OCI-LY3 (cell line): ENCODE measurements at regions not wholly inside any gene's neighbourhood (a gene's known extent, or its start where the extent isn't known, plus 50 kb on each side); places are given as distances from the start of the nearest gene placed in this dataset.

Experiments
- CTCF ChIP-seq: fragments of 200-600, 300-600 bp; sonication (generic); IDR thresholded peaks from 2 replicates; pipeline ENCODE4 v1.5.1; 2014; ENCODE audit warnings: antibody characterized with exemption, low read length, low read depth
- EZH2phosphoT487 ChIP-seq: fragments of 200-600 bp; shearing (Covaris generic); IDR thresholded peaks from 2 replicates; pipeline ENCODE4 v1.6.1; 2018; ENCODE audit warnings: antibody characterized with exemption, mixed run types, low read depth

GRCh38 chr5:164351245-164351834 lies 845.9 kb downstream of the MAT2B start:
- TF ChIP-seq CTCF (no peak), EZH2phosphoT487 (no peak)
